Tongue (tissue), 1 donor: ENCODE measurements at regions not wholly inside any gene's neighbourhood (a gene's known extent, or its start where the extent isn't known, plus 50 kb on each side); places are given as distances from the start of the nearest gene placed in this dataset.

Source experiments
- DNase-seq: peaks from one replicate; pipeline ENCODE4 v3.0.0-alpha.2; 2015

DNA sequence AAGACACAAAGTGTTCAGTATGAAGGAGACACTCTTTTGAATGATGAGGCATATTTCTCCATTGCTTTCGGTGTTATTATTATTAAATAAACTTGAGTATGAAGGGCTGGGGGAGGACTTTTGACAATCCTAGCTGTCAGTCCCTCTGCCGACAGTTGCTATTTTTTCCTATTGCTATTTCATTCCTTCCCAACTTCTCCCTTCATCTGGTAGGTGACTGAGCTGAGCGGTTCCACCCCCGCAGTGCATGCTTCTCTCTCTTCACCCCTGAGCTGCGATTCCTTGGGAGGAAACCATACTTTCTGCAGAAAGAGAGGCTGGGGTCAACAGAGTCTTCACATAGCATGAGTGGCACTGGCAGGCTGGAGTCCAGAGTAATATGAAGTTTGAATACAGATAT is 261.2 kb upstream of the TAC1 start:
- no peak for DNase-seq

DNA sequence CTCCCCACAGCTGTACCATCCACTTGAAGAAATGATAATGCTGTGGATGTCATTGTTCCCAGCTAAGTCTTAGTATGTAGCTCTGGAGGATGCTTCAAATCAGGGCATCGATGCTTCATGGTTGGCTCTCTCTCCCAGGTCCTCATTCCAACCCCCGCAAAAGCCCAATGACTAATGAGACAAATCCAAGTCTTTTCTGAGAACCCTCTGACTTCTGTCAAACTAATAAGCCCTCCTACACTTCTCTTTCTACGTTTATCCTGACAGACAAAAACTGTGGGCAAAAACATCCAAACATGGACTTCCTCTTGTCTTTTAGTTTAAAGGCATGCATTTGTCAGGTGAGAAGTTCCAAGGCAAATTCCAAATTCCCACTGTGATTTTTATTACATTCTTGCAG is 260.4 kb upstream of the TAC1 start:
- no peak for DNase-seq

DNA sequence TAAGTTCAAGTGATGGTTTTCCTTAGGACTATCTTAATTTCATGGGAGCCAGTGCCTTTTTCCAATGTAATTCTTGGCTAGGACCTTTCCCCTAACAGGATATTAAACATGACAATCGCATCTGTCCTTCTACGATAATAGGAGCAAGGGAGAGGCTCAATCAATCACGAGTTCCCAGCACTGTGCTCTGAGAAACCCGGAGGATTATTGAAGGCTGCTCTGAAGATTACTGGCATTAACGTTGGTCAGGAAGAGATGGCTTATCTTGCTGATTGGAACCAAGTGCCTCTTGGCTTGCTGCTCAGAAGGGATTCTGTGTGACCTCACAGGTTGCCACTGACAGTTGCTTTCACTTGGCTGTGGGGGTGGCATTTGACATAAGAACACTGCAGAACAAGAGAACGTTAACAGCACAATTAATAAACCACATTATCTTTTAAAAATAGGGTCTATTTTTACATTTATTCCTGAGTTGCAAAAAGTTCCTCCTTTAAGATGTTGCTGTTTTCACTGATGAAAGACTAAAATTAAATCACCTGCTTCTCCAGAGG is 252.1 kb upstream of the TAC1 start:
- DNase-seq: peak; percentile 68

DNA sequence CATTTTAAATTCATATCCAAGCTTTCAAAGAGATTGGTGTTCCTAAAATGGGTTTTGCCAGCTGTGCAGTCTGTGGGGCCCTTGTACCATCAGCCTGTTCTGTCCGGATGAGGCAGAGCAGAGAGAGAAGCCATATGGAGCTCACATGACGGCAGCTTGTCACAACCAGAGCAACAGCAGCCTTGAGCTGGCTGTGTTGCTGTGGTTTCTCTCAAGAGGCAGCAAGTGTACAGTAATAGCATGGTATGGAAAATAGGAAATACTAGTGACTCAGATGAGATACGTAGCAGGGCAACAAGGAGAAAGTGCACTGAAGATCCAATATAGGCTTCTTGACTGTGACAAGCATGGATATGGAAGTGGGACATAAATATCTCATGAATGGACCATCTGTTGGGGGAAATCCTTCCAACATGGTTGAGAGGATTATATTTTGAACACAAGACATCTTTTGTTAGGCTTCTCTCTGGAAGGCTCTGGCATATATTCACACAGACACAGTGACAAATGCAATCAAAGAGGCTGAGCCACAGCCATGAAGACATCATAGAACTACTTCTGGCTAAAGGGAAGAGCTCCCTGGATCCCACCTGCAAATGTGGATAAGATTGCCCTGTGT is 251.0 kb upstream of the TAC1 start:
- peak; percentile 75 for DNase-seq

DNA sequence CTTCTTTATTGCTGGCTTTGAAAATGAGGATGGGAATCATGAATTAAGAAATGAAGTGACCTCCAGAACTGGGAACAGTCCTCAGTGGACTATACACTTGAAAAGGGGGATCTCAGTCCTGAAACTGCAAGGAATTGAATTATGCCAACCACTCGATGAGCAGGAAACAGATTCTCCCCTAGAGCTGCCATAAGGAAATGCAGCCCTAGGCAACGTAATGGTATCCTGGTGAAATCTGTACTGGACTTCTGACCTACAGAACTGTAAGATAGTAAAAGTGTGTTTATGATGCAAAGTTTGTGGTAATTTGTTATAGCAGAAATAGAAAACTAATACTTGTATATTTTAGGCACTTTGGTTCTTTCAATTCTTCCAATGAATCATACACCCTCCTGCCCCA is 236.4 kb upstream of the TAC1 start:
- no peak for DNase-seq

DNA sequence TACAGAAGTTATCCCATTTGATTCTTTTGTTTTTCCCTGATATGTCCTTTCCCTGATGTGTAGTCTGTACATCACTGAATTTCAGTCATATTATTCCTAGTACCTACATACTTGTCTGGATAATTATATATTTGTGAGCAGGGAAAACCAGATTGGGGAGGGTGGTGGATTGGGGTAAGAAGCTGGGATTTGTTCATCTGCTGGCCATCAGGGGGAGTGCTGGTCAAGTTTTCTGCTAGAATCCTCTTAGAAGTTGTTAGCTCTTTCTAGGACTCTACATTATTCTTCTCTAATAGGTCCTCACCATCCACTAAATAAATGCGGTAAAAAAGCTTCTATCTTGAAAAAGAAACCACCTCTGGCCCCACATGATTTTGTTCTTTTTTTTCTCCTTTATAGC is 232.7 kb upstream of the TAC1 start:
- peak; percentile 27 for DNase-seq

DNA sequence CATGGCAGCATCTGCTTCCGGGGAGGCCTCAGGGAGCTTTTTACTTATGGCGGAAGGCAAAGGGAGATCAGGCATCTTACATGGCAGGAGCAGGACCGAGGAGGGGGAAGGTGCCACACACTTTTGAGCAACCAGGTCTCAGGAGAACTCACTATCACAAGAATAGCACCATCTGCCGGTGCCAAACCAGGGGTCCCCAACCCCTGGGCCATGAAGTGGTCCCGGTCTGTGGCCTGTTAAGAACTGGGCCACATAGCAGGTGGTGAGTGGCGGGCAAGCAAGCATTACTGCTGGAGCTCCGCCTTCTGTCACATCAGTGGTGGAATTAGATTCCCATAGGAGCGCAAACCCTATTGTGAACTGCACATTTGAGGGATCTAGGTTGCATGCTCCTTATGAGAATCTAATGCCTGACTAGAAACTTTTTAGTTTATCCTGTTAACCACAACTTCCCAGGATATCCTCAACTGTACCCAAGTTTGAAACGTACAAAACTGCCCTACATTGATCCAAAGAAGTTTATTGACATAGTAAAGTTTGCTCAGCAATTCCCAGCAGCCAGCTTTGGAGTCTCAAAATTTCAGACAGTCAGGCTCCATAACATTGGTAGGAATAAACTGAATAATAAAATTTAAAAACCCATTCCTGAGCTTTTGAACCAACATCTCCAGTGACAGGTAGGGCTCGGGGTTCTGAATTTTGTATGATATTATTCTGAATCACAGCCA is 228.4 kb upstream of the TAC1 start:
- DNase-seq: no peak

DNA sequence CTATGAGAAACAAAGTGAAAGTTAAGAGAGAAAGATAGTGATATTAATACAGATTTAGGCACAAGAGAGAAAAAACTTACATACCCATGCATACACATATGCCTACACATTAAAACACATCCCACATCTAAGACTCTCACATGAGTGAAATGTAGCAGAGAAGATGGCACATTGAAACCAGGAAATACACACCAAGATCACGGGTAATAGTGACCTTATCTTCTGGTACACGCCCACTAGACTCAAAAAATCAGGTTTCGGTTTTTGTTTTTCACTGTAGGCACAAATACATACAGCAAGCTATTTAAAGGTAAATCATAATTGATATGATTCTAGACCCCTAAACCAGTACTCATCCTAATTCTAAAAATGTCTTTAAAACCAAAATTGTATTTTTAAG is 225.2 kb upstream of the TAC1 start:
- no peak for DNase-seq

DNA sequence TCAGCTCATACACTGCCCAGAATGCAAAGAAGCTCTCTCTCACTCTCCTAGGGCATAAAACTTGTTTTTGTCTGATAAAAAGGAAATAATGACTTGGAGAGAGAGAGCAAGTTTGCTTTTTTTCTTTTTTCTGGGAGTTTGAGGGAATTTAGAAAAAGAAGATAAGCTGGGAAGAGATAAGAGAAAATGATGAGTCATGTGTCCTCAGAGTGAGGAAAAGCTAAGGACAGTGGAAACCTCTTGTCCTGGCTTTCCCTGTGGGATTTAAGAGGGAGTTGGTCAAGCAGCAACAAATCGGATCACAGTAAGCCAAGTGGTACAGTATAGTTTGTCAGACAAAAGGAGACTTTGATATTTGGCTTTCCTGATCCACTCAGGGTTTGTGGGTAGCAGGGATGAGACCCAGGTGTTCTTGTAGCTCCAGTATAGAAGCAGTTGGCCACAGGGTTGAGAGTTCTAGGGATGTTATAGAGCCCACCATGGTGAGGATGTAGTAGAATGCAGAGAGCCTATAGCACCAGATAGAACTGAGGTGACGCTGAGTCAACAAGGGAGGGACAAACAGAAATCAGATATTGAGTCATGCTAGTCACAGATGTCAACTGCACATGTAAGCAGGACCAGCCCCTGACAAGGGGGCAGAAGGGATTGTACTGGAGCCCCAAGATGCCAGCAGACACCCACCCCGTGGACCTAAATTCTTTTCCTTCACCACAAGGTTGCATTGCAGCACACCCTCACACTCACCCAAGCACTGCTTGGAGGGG is 219.3 kb upstream of the TAC1 start:
- no peak for DNase-seq

DNA sequence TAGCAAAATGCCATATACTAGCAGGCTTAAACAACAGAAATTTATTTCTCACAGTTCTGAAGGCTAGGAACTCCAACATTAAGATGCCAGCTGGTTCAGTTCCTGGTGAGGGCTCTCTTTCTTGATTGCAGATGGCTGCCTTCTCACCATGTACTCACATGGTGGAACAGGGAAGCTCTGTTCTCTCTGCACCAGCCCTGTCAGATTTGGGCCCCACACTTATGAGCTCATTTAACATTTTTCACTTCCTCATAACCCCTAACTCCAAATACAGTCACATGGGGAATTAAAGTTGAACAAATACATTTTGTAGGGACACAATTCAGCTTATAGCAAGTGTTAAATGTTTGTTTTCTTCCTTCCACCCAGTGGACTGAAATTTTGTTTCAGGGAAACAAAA is 218.6 kb upstream of the TAC1 start:
- DNase-seq: no peak

DNA sequence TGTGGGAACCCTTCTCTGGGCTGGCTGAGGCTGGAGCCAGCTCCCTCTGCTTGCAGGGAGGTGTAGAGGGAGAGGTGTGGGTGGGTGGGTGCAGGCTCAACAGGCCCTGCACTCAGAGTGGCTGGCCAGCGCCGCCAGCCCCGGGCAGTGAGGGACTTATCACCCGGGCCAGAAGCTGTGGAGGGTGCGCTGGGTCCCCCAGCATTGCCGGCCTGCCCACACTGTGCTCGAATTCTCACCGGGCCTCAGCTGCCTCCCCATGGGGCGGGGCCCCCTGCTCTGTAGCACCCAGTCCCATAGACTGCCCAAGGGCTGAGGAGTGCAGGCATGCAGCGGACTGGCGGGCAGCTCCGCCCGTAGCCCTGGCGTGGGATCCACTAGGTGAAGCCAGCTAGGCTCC is 190.7 kb upstream of the TAC1 start:
- DNase-seq: no peak

DNA sequence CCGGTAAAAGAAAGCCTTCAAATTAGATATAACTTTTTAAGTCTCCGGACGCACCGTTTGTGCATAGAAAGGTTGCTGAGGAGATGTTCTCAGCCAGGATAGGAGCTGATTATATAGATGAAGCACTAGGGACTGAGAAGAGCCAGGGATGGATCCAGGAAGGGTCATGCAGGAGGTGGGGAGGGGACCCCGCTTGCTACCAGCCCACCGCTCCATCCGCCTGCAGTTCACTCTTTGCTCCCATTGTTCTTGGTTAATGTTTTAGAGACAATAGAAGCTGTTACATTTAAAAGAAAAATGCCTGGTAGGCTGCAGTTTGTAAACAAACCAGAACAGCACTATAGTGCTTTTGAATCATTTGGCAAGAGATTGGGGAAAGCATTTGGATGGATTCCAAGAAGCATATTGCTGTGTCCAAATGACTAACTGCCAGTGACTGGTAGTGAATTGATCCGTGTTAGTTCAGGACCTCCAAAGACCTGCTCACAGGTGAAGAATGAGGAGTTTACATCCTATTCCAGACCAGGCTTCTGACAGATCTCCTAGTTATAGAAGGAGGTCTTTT is 175.9 kb upstream of the TAC1 start:
- peak; percentile 3 for DNase-seq

DNA sequence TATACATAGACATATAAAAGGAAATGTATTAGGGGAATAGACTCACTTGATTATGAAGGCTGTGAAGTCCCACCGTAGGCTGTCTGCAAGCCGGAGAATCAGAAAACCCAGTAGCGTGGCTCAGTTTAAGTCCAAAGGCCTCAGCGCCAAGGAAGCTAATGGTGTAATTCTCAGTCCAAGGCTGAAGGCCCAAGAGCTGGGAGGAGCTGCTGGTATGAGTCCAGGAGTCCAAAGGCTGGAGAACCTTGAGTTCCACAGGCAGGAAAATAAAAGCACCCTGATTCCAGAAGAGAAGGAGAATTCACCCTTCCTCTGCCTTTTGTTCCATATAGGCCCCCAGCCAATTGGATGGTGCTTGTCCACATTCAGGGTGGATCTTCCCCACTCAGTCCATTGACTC is 166.2 kb upstream of the TAC1 start:
- no peak for DNase-seq

DNA sequence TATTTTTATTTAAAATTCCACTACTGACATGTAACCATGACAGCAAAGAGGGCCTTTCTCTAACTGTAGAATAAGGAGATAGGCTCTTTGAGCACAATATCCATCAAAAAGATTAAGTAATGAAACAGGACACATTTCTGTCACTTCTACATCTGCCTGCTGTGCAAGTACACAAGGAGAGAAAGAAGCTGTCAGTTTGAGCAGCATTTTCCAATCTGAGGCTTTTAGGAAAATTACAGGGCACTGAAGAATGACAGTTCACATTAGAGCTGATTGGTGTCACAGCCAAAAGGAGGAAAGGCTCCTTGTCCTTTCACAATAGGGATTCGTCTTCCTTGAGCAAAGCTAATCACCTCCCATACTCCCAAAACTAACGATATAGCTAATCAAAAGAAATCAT is 158.8 kb upstream of the TAC1 start:
- DNase-seq: no peak

DNA sequence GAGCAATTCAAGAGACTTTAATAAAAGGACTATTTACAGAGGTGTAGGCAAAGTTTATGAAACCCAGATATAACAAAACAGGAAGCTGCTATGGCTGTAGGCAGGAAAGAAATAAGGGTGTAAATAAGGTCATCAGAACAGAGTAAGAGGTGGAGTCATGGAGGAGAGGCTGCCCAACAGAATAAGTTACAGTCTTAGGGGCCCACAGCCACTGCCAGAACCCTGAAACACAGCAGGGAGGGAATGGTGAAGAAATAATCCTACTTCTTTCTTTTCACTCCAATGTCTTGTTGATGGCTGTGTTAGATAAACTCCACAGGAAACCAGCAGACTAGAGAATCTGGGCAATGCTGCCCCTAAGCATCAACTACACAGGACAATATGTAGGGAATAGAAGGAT is 155.8 kb upstream of the TAC1 start:
- no peak for DNase-seq

DNA sequence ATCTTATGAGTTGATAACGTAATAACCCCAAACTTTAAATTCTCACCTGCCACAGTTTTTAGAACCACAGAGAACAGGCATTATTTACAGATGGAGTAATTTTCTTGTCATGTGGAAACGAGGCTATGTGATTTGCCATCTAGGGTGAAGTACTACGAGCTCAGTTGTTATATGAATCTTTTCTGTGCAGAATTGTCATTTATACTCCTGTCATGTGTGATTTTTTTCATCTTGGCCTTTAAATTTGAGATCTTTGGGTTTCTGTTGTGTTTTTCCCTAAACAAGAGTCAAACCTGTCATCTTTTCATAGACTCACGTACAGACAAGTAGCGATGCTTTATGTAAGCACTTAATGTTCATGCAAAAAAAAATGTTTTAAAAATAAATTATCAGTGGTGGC is 153.7 kb upstream of the TAC1 start:
- DNase-seq: no peak

DNA sequence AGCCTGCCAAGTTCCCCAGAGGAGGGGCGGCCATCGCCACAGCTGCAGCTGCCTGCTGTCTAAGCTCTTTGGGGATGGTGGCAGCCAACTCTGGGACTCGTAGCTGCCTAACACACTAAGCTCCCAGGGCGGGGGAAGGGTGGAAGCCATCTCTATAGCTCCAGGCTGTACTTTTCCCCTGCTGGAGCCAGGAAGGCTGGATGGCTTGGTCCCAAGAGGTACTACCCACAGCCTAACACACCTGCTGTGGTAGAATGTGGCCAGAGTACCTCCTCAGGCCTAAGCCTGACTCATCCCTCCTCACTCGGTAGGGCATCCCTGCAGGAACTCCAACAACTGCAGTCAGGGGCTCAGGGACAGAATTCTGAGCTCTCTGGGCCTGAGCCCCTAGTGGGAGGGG is 151.7 kb upstream of the TAC1 start:
- no peak for DNase-seq

DNA sequence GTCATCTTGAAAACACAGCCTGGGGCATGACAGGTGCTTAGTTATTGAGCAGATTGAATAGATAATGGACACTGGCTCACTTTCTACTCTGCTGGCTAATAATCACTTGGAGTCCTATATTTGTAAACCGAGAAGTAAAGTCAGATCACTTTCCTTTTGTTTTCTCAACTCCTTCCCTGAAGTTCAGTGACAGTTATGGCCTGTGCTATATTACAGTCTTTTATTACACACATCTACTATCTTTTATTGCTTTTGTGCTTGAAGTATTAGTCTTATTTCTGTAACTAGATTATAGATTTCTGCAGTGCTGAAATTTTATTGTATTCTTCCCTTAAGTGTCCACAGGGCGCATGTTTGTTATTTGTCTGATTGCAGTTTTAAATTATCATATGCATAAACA is 136.4 kb upstream of the TAC1 start:
- no peak for DNase-seq

DNA sequence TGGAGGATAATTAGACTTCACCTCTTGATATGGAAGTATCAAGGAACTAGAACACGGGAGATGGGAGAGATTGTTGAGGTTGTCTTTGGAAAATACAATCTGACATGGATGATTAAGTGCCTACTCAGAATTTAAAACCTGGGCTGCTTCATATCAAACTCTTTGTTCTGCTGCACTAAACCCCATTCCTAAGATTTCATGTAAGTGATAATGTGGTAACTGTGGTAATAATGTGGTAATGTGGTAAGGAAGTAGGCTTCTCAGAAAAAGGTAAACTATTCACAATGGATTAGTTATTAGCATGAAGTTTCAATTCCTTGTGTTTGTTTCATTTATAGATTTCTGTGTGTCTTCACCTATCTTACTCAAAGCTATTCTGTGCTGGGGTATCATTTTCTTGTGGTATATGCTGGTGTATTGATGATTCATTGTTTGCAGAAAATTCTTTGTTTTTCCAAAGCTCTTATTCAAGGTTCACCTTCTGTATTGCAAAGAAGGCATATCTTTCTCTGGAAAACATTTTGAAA is 129.9 kb upstream of the TAC1 start:
- no peak for DNase-seq

DNA sequence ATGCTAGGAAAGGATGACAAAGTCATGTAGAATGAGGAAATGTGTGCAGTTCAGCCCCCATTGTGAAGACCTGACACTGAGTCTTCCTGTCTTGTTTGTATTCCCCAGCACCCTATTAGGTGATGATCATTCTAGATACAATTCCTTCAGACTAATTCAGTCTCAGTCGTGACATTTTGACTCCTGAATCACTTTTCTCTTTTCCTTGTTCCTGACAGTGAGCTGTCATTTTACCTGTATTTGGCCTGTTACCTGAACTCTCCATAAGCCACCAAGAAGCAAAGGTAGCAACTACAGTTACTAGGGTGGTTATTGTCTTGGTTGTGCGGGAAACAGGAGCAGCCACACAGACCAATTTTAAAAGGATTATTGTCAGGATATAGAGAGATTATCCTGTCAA is 111.4 kb upstream of the TAC1 start:
- no peak for DNase-seq

DNA sequence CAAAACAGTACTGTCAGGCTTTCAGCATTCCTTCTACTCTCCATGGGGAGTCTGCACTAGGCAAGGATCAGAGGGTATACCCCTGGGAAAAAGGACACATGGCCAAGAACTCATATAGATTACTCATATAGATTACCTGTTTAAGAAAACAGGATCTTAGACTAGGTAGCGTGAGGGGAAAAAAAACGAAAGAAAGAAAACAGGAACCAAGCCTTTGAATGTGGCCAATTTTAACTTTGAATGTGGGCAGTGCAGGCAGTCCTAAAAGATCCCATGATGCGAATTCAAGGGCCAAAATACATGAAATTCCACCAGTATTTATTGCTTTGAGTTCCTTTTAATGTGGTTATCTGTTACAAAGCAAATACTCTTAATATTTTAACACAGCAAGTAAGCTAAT is 108.6 kb upstream of the TAC1 start:
- DNase-seq: no peak

DNA sequence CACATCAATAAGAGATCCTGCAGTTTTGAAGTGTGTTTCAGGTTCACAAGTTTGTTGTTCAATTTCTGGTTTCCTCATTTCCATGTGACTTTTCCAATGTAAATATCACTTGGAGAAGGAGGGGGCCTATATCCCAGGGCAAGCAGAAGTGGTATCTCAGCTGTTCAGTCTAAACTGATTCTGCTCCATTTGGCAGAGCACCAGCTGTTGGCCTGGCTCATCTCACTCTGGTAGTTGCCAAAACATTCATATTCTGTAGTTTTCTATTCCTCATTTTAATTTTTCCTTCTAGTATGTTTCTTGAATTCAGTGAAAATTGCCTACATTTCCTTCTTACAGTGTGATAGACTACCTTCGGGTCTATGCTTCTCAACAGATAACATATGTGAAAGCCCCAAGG is 101.8 kb upstream of the TAC1 start:
- DNase-seq: no peak

DNA sequence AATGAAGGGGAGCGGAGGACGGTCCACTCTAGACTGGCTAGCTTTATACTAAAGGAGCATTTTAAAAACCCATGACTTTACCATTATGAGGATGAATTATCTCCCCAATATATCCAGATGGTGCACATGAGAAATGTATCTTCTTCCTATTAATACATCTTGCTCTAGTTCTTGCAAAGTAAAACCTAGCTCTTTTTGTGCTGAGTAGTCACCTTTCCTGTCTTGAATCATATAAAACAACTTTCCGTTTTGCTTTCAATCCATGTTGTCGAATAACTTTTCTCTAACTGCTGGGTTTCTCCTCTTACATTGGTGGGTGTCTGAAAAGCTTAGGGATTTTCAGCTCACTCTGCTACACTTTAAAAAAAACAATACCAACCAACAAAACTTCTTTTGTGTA is 96.3 kb upstream of the TAC1 start:
- no peak for DNase-seq
